HG02870 (cell line): ENCODE measurements at regions not wholly inside any gene's neighbourhood (a gene's known extent, or its start where the extent isn't known, plus 50 kb on each side); places are given as distances from the start of the nearest gene placed in this dataset.

Experiments used
- ATAC-seq: cut with Tn5 transposase; IDR thresholded peaks from one replicate; pipeline ENCODE4 v1.9.1; 2021; ENCODE audit warnings: mild to moderate bottlenecking, moderate library complexity; ENCODE audit not compliant: unreplicated experiment

- ATAC-seq = no peak
These were observed 1377.5 kb upstream of the FLRT2 start for GRCh38 chr14:84152452-84152851.

DNA sequence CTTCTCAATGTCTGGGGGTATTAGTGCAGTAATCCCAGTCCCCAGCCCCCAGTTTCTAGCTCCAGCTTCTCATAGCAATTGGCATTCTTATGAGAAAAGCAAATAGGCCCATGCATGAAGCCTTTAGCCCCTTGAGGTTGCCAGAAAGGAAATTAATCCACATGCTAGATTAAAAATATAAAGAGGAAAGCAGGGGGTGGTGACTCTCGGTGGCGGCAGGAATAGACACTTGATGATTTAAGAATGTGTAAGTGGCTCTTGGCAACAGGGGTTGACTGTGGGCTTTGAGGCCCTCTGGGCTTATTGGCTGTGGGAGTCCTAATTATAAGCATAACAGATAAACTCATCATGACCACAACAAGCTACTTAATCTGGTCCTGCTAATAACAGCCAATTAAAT, 1367.3 kb upstream of the FLRT2 start:
- ATAC-seq = no peak

GRCh38 chr14:84167026-84167425, 1362.9 kb upstream of the FLRT2 start:
- ATAC-seq = no peak

GRCh38 chr14:84180336-84180735, 1349.6 kb upstream of the FLRT2 start:
- ATAC-seq = no peak

DNA sequence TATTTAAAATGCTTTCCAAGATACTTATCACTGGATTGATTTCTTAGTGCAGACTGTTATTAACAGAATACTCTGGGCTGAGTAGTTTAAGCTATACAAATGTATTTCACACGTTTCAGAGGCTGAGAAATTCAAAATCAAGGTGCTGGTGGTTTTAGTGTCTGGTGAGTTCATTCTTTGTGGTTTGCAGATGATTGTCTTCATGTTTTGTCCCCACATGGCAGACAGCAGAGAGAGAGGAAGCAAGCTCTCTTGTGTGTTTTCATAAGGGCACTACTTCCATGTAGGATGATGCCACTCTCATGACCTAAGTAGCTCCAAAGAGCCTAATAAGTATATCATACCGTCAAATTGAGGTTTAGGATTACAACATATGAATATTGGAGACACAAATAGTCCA, 1348.9 kb upstream of the FLRT2 start:
- no peak for ATAC-seq

- no peak for ATAC-seq
These were observed 1334.4 kb upstream of the FLRT2 start for GRCh38 chr14:84195514-84195913.

DNA sequence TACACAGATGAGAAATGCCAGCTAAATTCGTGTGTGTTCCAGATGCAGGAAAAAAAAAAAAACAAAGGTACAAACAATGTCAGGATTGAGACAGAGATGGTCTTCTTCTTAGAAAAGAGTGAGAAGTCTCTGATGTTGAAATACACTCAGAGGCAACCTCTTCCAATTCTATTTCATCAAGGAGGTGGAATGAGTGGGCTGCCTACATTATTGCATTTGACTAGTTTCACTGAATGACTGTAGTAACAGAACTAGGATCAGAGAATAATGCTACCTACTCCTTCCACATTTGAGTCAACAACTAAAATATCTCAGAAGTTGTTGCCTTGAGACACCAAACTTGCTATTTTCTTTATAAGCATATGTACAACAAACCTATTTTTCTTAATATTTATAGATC, 1332.2 kb upstream of the FLRT2 start:
- ATAC-seq = no peak

- no peak for ATAC-seq
These were observed 1327.5 kb upstream of the FLRT2 start for GRCh38 chr14:84202486-84202885.

DNA sequence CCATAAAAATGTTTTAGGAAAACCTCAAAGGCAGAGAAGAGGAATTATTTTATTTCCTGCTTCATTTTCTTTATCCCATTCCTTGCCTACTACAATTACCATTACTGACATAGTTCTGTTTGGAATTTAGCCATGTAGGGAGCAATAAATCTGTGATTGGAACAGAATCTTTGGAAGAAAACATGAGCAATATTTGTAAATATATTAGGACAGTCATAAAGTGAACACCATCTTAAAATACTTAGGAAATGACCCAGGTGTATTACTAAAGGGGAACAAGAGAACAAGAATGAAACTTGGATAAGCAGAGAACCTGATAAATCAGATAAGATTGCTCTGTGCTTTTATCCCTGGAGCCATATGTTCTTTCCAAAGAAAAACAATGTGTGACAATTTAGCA, 1326.0 kb upstream of the FLRT2 start:
- ATAC-seq = no peak

DNA sequence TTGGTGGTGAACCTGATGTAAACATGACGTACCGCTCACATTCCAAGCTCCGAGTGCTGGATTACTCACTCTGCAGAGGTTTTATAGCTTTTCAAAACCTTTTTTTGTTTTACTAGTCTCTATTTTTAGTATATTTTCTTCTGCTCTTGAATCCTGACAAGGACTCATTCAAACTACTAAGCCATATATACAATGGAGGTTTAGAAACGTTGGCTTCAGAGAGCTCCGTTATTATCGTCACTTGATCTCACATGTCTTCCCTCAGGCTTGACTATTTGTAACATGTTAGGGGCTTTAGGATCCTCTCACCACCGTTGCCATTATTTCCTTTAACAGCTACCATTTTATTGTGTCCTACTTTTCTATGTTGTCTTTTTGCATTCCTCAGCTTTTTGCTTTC, 1321.5 kb upstream of the FLRT2 start:
- no peak for ATAC-seq

DNA sequence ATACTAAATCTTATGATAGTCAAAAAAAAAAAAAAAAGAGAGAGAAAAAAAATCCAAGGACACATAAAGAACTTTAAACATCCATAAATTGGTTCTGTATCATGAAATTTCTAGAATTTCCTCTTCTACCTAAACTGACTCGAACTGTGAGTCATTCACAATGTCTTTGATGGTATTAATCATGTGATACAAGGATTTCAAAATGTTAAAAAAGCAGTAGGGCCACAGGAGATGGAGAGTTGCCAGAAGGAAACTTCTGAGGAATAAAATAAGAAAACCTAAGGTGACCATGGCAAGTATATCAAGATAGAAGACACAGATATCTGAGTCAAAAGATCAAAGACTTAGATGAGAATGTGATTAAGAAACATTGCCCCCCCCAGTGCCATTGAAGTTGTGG, 1320.9 kb upstream of the FLRT2 start:
- no peak for ATAC-seq

GRCh38 chr14:84217066-84217465, 1312.9 kb upstream of the FLRT2 start:
- ATAC-seq = no peak

DNA sequence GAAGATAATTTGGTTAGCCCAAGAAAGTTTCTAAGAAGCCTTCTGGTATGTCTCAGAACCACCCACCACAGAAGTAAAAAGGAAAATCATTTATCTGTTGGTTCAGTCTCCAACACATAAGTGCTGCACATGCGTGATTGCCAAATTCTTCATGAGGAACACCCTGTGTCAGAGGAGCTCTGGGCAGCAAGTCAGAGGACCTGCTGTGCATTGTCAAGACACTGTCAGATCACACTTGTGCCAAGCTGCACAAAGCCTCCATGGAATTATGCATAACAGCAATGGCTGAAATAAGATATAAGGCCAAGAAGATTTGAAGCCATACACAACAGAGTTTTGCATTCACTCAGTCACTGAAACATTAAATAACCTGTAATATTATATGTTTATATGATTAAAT, 1304.7 kb upstream of the FLRT2 start:
- ATAC-seq = no peak

GRCh38 chr14:84228702-84229101, 1301.2 kb upstream of the FLRT2 start:
- ATAC-seq = no peak

GRCh38 chr14:84234281-84234680, 1295.7 kb upstream of the FLRT2 start:
- ATAC-seq = no peak

DNA sequence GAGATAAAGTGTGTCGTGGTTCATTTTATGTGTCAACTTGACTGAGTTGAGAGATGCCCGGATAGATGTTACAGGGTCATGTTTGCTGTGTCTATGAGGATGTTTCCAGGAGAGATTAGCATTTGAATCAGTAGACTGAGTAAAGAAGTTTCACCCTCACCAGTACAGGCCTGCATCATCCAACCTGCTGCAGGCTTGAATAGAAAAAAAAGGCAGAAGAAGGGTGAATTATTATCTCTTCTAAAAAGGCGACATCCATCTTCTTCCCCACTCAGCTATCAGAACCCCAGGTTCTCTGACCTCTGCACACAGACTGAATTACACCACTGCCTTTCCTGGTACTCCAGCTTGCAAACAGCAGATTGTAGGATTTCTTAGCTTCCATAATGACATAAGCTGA, 1293.7 kb upstream of the FLRT2 start:
- ATAC-seq = no peak

- no peak for ATAC-seq
These were observed 1292.1 kb upstream of the FLRT2 start for GRCh38 chr14:84237881-84238280.

DNA sequence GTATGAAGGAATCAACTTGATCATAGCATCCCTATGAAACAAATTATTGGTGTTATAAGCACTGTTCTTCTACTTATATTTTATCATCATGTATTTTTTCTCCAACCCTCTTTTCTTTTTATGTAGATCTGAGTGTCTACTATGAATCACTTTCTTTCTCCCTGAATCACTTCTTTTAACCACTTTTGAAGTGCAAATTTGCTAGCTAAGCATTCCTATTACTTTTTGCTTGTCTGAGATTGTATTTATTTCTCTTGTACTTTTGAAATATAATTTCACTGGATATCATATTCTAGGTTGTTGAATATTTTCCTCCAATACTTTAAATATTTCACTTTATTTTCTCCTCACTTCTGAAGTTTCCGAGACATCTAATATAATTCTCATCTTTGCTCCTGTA, 1282.3 kb upstream of the FLRT2 start:
- no peak for ATAC-seq

DNA sequence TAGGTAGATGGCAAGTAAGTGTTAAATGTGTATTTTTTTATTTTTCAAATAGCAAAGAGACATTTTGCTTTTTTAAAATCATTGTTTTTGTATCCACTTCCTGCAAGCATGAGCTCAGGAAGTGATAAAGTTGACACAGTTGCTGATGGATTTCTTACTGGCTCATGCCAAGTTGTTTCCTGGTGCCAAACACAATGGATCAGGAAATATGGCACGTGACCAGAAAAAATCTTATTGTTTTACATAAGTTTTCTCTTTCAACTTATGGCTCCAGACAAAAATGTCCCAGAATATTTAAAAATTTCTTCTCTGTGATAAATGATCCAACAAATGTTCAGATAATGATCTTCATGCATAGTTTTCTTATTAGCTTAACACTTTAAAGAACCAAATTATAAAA, 1279.1 kb upstream of the FLRT2 start:
- no peak for ATAC-seq

DNA sequence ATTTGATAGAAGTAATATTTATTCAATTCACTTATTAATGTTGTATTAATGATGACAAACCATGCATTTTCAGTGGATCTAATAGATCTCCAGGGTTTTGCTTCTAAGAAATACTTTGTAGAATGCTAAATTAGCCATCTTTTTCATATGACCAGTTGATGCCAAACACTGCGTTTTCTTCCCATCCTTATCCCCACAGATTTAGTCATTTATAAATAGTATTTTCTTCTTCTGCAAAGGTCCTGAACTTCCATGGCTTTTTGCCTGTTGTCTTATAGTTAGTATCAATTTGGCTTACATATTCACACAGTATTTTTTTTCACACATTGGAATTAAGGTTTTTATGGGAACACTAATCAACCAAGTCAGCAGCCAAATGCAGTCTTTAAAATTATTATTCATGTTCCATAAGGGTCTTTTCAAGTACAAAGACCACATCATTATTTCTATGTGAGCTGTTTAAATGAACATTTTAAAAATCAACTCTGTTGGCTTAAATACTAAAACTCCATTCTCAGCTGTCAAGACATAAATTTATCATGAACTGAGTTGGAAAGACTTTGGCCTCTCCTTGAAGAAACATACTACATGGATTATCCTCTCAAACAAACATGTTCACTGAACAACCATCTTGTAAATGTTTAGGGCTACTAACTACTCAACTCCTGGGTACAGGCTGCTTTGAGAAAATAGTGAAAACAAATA, 1278.4 kb upstream of the FLRT2 start:
- ATAC-seq = no peak

DNA sequence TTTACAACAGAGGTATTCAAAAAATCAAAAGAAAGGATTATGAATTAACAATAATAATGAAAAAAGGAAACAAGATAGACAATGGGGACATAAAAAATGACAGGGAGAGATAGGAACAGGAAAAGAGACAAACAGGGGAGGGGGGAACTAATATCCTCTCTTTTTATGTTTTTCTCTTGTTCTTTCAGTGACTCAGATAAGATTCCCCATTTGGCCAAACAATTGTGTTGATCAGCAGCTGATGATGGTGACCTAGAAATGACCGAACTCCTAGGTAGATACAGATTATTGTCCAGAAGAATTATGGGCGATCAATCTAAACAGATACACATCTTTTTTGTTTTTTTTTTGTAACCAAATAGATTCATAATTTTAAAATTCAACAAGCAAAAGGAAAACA, 1277.2 kb upstream of the FLRT2 start:
- no peak for ATAC-seq

GRCh38 chr14:84253326-84253725, 1276.6 kb upstream of the FLRT2 start:
- no peak for ATAC-seq

GRCh38 chr14:84254290-84254689, 1275.7 kb upstream of the FLRT2 start:
- ATAC-seq = no peak
